Frontal cortex (tissue), 3 donors: ENCODE measurements at regions not wholly inside any gene's neighbourhood (a gene's known extent, or its start where the extent isn't known, plus 50 kb on each side); places are given as distances from the start of the nearest gene placed in this dataset.
A peak's percentile ranks its signal among the peaks of the same experiment; 100 is the strongest.

Experiments used
- DNase-seq, 2 donors: peaks; one replicate each; pipeline ENCODE4 v3.0.0; 2012; ENCODE audit warnings: low spot score in 2 of 2
- FAIRE-seq: peaks from 2 replicates; lab custom pipeline; 2012; peaks lifted over from hg19 to GRCh38; lab: Jason Lieb, UNC
- donor health status: control.
- donor health status: control.
- donor health status: control.

GRCh38 chr9:88077071-88077617, 61.1 kb downstream of the SPATA31C2 start:
- FAIRE-seq = no peak
- peak in 1 of 2 donors; percentile 73 for DNase-seq

- FAIRE-seq (no peak), DNase-seq (peak; percentile 40 to 65)
Observed at GRCh38 chr9:88076286-88077070, 61.8 kb downstream of the SPATA31C2 start.

- FAIRE-seq (no peak), DNase-seq (peak in 1 of 2 donors; percentile 19)
Observed at GRCh38 chr9:88075966-88076285, 62.3 kb downstream of the SPATA31C2 start.

- no peak for DNase-seq
- FAIRE-seq = no peak
Observed at GRCh38 chr9:88075506-88075905, 62.8 kb downstream of the SPATA31C2 start.

GRCh38 chr9:88074931-88075330, 63.3 kb downstream of the SPATA31C2 start:
- no peak for FAIRE-seq
- no peak for DNase-seq

GRCh38 chr9:88072831-88073375, 65.4 kb downstream of the SPATA31C2 start:
- FAIRE-seq = no peak

GRCh38 chr9:88071331-88071730, 66.9 kb downstream of the SPATA31C2 start:
- no peak for FAIRE-seq
- DNase-seq = no peak

More at GRCh38 chr9:88072831-88073375, 65.4 kb downstream of the SPATA31C2 start:
- no peak for DNase-seq

- DNase-seq = no peak
- FAIRE-seq = no peak
Observed at GRCh38 chr9:88065619-88066018, 72.7 kb downstream of the SPATA31C2 start.

- no peak for DNase-seq
- FAIRE-seq = no peak
Observed at GRCh38 chr9:88064554-88064953, 73.7 kb downstream of the SPATA31C2 start.

- no peak for DNase-seq
- FAIRE-seq = no peak
Observed at GRCh38 chr9:88060746-88061145, 77.5 kb downstream of the SPATA31C2 start.

- FAIRE-seq (no peak), DNase-seq (no peak)
Observed at GRCh38 chr9:88059469-88059868, 78.8 kb downstream of the SPATA31C2 start.

GRCh38 chr9:88056876-88057275, 81.4 kb downstream of the SPATA31C2 start:
- FAIRE-seq (no peak), DNase-seq (no peak)

GRCh38 chr9:88053856-88054501, 79.6 kb upstream of the CDK20 start:
- FAIRE-seq (no peak), DNase-seq (no peak)

GRCh38 chr9:88052321-88052965, 78.1 kb upstream of the CDK20 start:
- no peak for FAIRE-seq
- DNase-seq = no peak

GRCh38 chr9:88051138-88051537, 76.8 kb upstream of the CDK20 start:
- DNase-seq = no peak
- no peak for FAIRE-seq

- no peak for DNase-seq
- FAIRE-seq = no peak
Observed at GRCh38 chr9:88049677-88050307, 75.5 kb upstream of the CDK20 start.

- FAIRE-seq (no peak), DNase-seq (no peak)
Observed at GRCh38 chr9:88046542-88046941, 72.2 kb upstream of the CDK20 start.

- no peak for FAIRE-seq
- DNase-seq = no peak
Observed at GRCh38 chr9:88045686-88046085, 71.4 kb upstream of the CDK20 start.

- FAIRE-seq = no peak
- no peak for DNase-seq
Observed at GRCh38 chr9:88044200-88044599, 69.9 kb upstream of the CDK20 start.

- no peak for FAIRE-seq
- DNase-seq = no peak
Observed at GRCh38 chr9:88043647-88044046, 69.3 kb upstream of the CDK20 start.
